ENCODE measurements at regions not wholly inside any gene's neighbourhood (a gene's known extent, or its start where the extent isn't known, plus 50 kb on each side); places are given as distances from the start of the nearest gene placed in this dataset.
A peak's percentile ranks its signal among the peaks of the same experiment; 100 is the strongest.

- ChIA-PET POLR2A (ENCODE audit: partially characterized antibody) (interaction anchor here (0.8 kb wide), 1 partner anchor 750 kb away, joined by 3 read pairs; no protein-coding TSS in a partner anchor), CTCF (ENCODE audit: partially characterized antibody) (interaction anchor here (0.6 kb wide), 1 partner anchor 890 kb away, joined by 3 read pairs; no protein-coding TSS in a partner anchor)
- H3K4me3 ChIP-seq (ENCODE audit: extremely low read depth in 1 of 4, insufficient read depth in 2 of 4, low read depth in 3 of 4, low read length in 4 of 4): peak overlapping the region in 1 of 4 experiments; percentile 35; a peak in 1 of 8 replicates
- H3K36me3 ChIP-seq (ENCODE audit: control insufficient read depth in 2 of 4, insufficient read depth in 4 of 4, low read length in 3 of 4): peaks cover 0 to 5% (median 0%) of the 10 kb centered on the region in 4 experiments; a peak in 1 of 8 replicates
- peak overlapping the region; percentile 71 for H2BK5ac ChIP-seq (ENCODE audit: low read depth, low read length)
- no peak overlapping the region for H4K91ac ChIP-seq (replicated peaks; ENCODE audit: insufficient read length, low read length)
- no peaks in the 10 kb centered on the region for H3K79me1 ChIP-seq (ENCODE audit: low read depth, low read length)
- H3K79me2 ChIP-seq (ENCODE audit: control insufficient read depth in 1 of 2, insufficient read depth in 2 of 2, low read length in 2 of 2): no peaks in the 10 kb centered on the region
- H3K23ac ChIP-seq (ENCODE audit: insufficient read length): no peak overlapping the region
- peaks cover 0 to 9% of the 10 kb centered on the region in 2 experiments; a peak in 1 of 4 replicates for H3K9me3 ChIP-seq (ENCODE audit: insufficient read depth in 2 of 2, low read depth in 1 of 2, low read length in 1 of 2)
- WGBS, 2 experiments (ENCODE audit: extremely low coverage in 1 of 2, insufficient coverage in 1 of 2, insufficient read length in 1 of 2, insufficient replicate concordance in 2 of 2, low coverage in 1 of 2, low lambda C conversion rate in 2 of 2, missing lambda C conversion rate in 1 of 2): 54% methylated on average over 6 of the region's 6 CpGs; no CpG with 5 or more reads in 1 of the 2 experiments
- H2AFZ ChIP-seq (ENCODE audit: low read length): peak overlapping the region; percentile 74; the same call in 1 of the 2 replicates
- H3K27me3 ChIP-seq (replicated peaks in 1 of 4; ENCODE audit: control insufficient read depth in 3 of 4, extremely low read depth in 1 of 4, insufficient read depth in 3 of 4, low read length in 3 of 4): no peaks in the 10 kb centered on the region
- H4K20me1 ChIP-seq (replicated peaks in 1 of 2; ENCODE audit: control insufficient read depth in 1 of 2, insufficient read depth in 2 of 2, low read length in 2 of 2): no peaks in the 10 kb centered on the region
- H3K4me1 ChIP-seq (replicated peaks in 1 of 4; ENCODE audit: control insufficient read depth in 3 of 4, insufficient read depth in 4 of 4, low read length in 3 of 4): peaks cover 6 to 15% (median 12%) of the 10 kb centered on the region in 4 experiments; a peak in 5 of 7 replicates
- H3K27ac ChIP-seq (ENCODE audit: low read depth, low read length): no peak overlapping the region
- H2BK15ac ChIP-seq (ENCODE audit: low read length): peak overlapping the region; percentile 88; the same call in 1 of the 2 replicates
- H3K4ac ChIP-seq (replicated peaks; ENCODE audit: insufficient read length, low read depth, low read length): no peak overlapping the region
- no peak overlapping the region for H2BK120ac ChIP-seq (replicated peaks; ENCODE audit: low read depth, low read length)
- peak overlapping the region; percentile 97 for H3K18ac ChIP-seq (ENCODE audit: extremely low read depth, low read length)
- peak overlapping the region; percentile 77; the same call in 1 of the 2 replicates for H2BK12ac ChIP-seq (ENCODE audit: low read depth, low read length)
- no peak overlapping the region for H3K56ac ChIP-seq (replicated peaks; ENCODE audit: insufficient read length, low read depth, low read length)
- peak overlapping the region; percentile 58 to 64 for H3K4me2 ChIP-seq (ENCODE audit: insufficient read depth in 1 of 2, low read depth in 2 of 2, low read length in 2 of 2)
- peak overlapping the region; percentile 72; the same call in 1 of the 2 replicates for H2BK20ac ChIP-seq (ENCODE audit: low read length)
- no peak overlapping the region; the same call in 1 of the 2 replicates for H4K8ac ChIP-seq (ENCODE audit: extremely low read depth, insufficient read depth, low read length)
- no peak overlapping the region for H3K14ac ChIP-seq (ENCODE audit: insufficient read length)
- no peak overlapping the region for H2AK5ac ChIP-seq (ENCODE audit: low read depth, low read length)
- no peak overlapping the region for H3K9ac ChIP-seq (replicated peaks in 1 of 4; ENCODE audit: extremely low read depth in 1 of 4, low read depth in 3 of 4, low read length in 3 of 4)
- no peak for FAIRE-seq
- peak in 1 of 2 experiments; percentile 62 for DNase-seq (ENCODE audit: low read depth in 1 of 2, low spot score in 2 of 2)
- H3K23me2 ChIP-seq (ENCODE audit: low read depth, low read length): peaks cover 3% of the 10 kb centered on the region; the same call in 1 of the 2 replicates
- H4K5ac ChIP-seq (ENCODE audit: insufficient read length, low read depth, low read length): peak overlapping the region; percentile 15
- no peak for TF ChIP-seq HDAC6 (IDR thresholded peaks at IDR 0.05; ENCODE audit: low read depth, low read length)
- TF ChIP-seq POLR2AphosphoS5 (IDR thresholded peaks at IDR 0.05; ENCODE audit: low read depth, low read length): 0 out of 2 replicates have a peak, but pooled peaks have one; percentile 42
- TF ChIP-seq TCF12 (IDR thresholded peaks at IDR 0.05; ENCODE audit: low read depth, low read length): peak; percentile 92; the same call in 1 of the 2 replicates
- TF ChIP-seq TEAD4 (IDR thresholded peaks at IDR 0.05; ENCODE audit: low read depth, low read length): peak; percentile 36; the same call in 1 of the 2 replicates
- TF ChIP-seq BACH1 (IDR thresholded peaks at IDR 0.05; ENCODE audit: low read length): no peak
- TF ChIP-seq ASH2L (IDR thresholded peaks at IDR 0.05; ENCODE audit: low read length): peak; percentile 83
- TF ChIP-seq SP2 (IDR thresholded peaks at IDR 0.05; ENCODE audit: low read length): no peak
- no peak for TF ChIP-seq PHF8 (conservative IDR thresholded peaks at IDR 0.05; ENCODE audit: low read depth, low read length)
- peak; percentile 92; the same call in 1 of the 2 replicates for TF ChIP-seq RBBP5 (IDR thresholded peaks at IDR 0.05; ENCODE audit: borderline replicate concordance, low read depth, low read length)
- peak; percentile 66; the same call in 1 of the 2 replicates for TF ChIP-seq SP1 (IDR thresholded peaks at IDR 0.05; ENCODE audit: low read depth, low read length)
- 0 out of 2 replicates have a peak, but pooled peaks have one; percentile 19 for TF ChIP-seq CHD2 (IDR thresholded peaks at IDR 0.05; ENCODE audit: low read length)
Observed at GRCh38 chr12:127143020-127143419, 1124.0 kb upstream of the TMEM132C start.
